HEK293T (cell line): ENCODE measurements at regions not wholly inside any gene's neighbourhood (a gene's known extent, or its start where the extent isn't known, plus 50 kb on each side); places are given as distances from the start of the nearest gene placed in this dataset.

Experiments used
- ARNT ChIP-seq: fragments of 450-650 bp; IDR thresholded peaks from 2 replicates; pipeline ENCODE4 v1.6.1; 2017; ENCODE audit warnings: mild to moderate bottlenecking
- BHLHE40 ChIP-seq: fragments of 450-650 bp; IDR thresholded peaks from 2 replicates; pipeline ENCODE4 v1.6.1; 2016; ENCODE audit warnings: mild to moderate bottlenecking, moderate library complexity, borderline replicate concordance
- ELF4 ChIP-seq: fragments of 450-650 bp; IDR thresholded peaks from 2 replicates; pipeline ENCODE4 v1.6.1; 2017; ENCODE audit warnings: antibody characterized with exemption
- FOXA1 ChIP-seq: fragments of 450-650 bp; IDR thresholded peaks from 2 replicates; pipeline ENCODE4 v1.6.1; 2016; ENCODE audit warnings: mild to moderate bottlenecking
- FOXK2 ChIP-seq: fragments of 450-650 bp; IDR thresholded peaks from 2 replicates; pipeline ENCODE4 v1.6.1; 2016; ENCODE audit warnings: mild to moderate bottlenecking
- FOXM1 ChIP-seq: fragments of 450-650 bp; IDR thresholded peaks from 2 replicates; pipeline ENCODE4 v1.6.1; 2017; ENCODE audit warnings: mild to moderate bottlenecking, borderline replicate concordance
- HDGF ChIP-seq: fragments of 450-650 bp; IDR thresholded peaks from 2 replicates; pipeline ENCODE4 v1.6.1; 2017; ENCODE audit warnings: antibody characterized with exemption, borderline replicate concordance
- LEF1 ChIP-seq: fragments of 450-650 bp; IDR thresholded peaks from 2 replicates; pipeline ENCODE4 v1.6.1; 2017; ENCODE audit warnings: mild to moderate bottlenecking, borderline replicate concordance
- NFRKB ChIP-seq: fragments of 450-650 bp; IDR thresholded peaks from 2 replicates; pipeline ENCODE4 v1.6.1; 2016; ENCODE audit warnings: mild to moderate bottlenecking, moderate library complexity
- PKNOX1 ChIP-seq: fragments of 450-650 bp; IDR thresholded peaks from 2 replicates; pipeline ENCODE4 v1.6.1; 2016
- SP1 ChIP-seq: fragments of 450-650 bp; IDR thresholded peaks from 2 replicates; pipeline ENCODE4 v1.6.1; 2017
- SUZ12 ChIP-seq: fragments of 450-650 bp; IDR thresholded peaks from 2 replicates; pipeline ENCODE4 v1.6.1; 2016; ENCODE audit warnings: mild to moderate bottlenecking
- TARDBP ChIP-seq: fragments of 450-650 bp; IDR thresholded peaks from 2 replicates; pipeline ENCODE4 v1.6.1; 2016
- ZNF384 ChIP-seq: fragments of 450-650 bp; IDR thresholded peaks from 2 replicates; pipeline ENCODE4 v1.6.1; 2016

GRCh38 chr22:49607821-49608220 lies 219.9 kb downstream of the BRD1 start:
- no peak for TF ChIP-seq SP1
- no peak for TF ChIP-seq ZNF384
- no peak for TF ChIP-seq FOXA1
- no peak for TF ChIP-seq ELF4
- no peak for TF ChIP-seq LEF1
- no peak for TF ChIP-seq TARDBP
- TF ChIP-seq PKNOX1, result no peak
- no peak for TF ChIP-seq SUZ12
- TF ChIP-seq NFRKB, result no peak
- no peak for TF ChIP-seq BHLHE40
- TF ChIP-seq FOXK2, result no peak
- TF ChIP-seq ARNT, result no peak
- TF ChIP-seq FOXM1, result no peak
- TF ChIP-seq HDGF, result no peak
